GM12878 (cell line): ENCODE measurements at regions not wholly inside any gene's neighbourhood (a gene's known extent, or its start where the extent isn't known, plus 50 kb on each side); places are given as distances from the start of the nearest gene placed in this dataset.

ENCODE experiments used
- ATAC-seq: fragments of 200-7000 bp; cut with Tn5 transposase; 3 replicates; pipeline ENCODE4 v1.9.1; 2020; ENCODE audit warnings: mild to moderate bottlenecking, moderate library complexity
- BruUV-seq: library from RNA; stranded (reverse); fragments of 400-500 nt; replicated peaks from 2 replicates; lab custom pipeline; 2021; lab: Mats Ljungman, UMichigan
- CTCF ChIA-PET: fragments of 300-600 bp; sonication (Branson Sonifier 250); formaldehyde crosslinking; extraction: SDS; loops from one replicate; lab custom pipeline; 2021; ENCODE audit warnings: inconsistent platforms; lab: Yijun Ruan, JAX
- POLR2A ChIA-PET: fragments of 350-600 bp; formaldehyde crosslinking; extraction: SDS; loops from one replicate; lab custom pipeline; 2021; ENCODE audit warnings: inconsistent platforms; lab: Charles Lee
- RAD21 ChIA-PET: fragments of 300-600 bp; sonication (Branson Sonifier 250); formaldehyde crosslinking; loops from one replicate; lab custom pipeline; 2023; ENCODE audit warnings: antibody characterized with exemption; ENCODE audit not compliant: unreplicated experiment; lab: Charles Lee
- SMC1A ChIA-PET: fragments of 300-600 bp; sonication (Branson Sonifier 250); formaldehyde crosslinking; loops from one replicate; lab custom pipeline; 2023; ENCODE audit not compliant: unreplicated experiment, uncharacterized antibody; lab: Charles Lee
- DNase-seq: peaks from one replicate; pipeline ENCODE4 v3.0.0-alpha.2; 2011; ENCODE audit warnings: low read depth, low spot score
- FAIRE-seq: peaks from 3 replicates; lab custom pipeline; 2011; peaks lifted over from hg19 to GRCh38; lab: Jason Lieb, UNC
- H2AFZ ChIP-seq: 2 replicates; pipeline ENCODE4 v1.6.0; 2011; ENCODE audit warnings: low read depth, low read length, control low read depth; ENCODE audit not compliant: control insufficient read depth
- H3K27ac ChIP-seq: 2 replicates; pipeline ENCODE4 v1.5.1; 2011; ENCODE audit warnings: control low read depth; ENCODE audit not compliant: control insufficient read depth, insufficient read depth
- H3K27me3 ChIP-seq, 2 experiments: replicated peaks in 1 of 2; 2 replicates each; pipeline versions ENCODE4 v1.6.0 to v1.6.1; 2011; ENCODE audit warnings: low read length in 1 of 2; ENCODE audit not compliant: control insufficient read depth in 2 of 2, insufficient read depth in 2 of 2
- H3K36me3 ChIP-seq, 2 experiments: 2 replicates each; pipeline ENCODE4 v1.5.1; 2011; ENCODE audit warnings: low read length in 1 of 2; ENCODE audit not compliant: control insufficient read depth in 2 of 2, insufficient read depth in 2 of 2
- H3K4me1 ChIP-seq: 2 replicates; pipeline ENCODE4 v1.6.1; 2011; ENCODE audit warnings: mild to moderate bottlenecking, low read length, moderate library complexity, mixed read lengths; ENCODE audit not compliant: control insufficient read depth, insufficient read depth
- H3K4me2 ChIP-seq: 2 replicates; pipeline ENCODE4 v1.6.0; 2011; ENCODE audit warnings: control low read depth; ENCODE audit not compliant: control insufficient read depth, insufficient read depth
- H3K4me3 ChIP-seq: fragments of 200-600 bp; sonication (generic); 2 replicates; pipeline ENCODE4 v1.5.1; 2016
- H3K79me2 ChIP-seq: 2 replicates; pipeline ENCODE4 v1.6.0; 2011; ENCODE audit warnings: low read length; ENCODE audit not compliant: control insufficient read depth, insufficient read depth
- H3K9ac ChIP-seq: 2 replicates; pipeline ENCODE4 v1.8.0; 2011; ENCODE audit warnings: low read length, control low read depth, mixed read lengths; ENCODE audit not compliant: control insufficient read depth, insufficient read depth
- H3K9me3 ChIP-seq: replicated peaks from 3 replicates; pipeline ENCODE4 v1.5.1; 2011; ENCODE audit warnings: mild to moderate bottlenecking, low read length; ENCODE audit not compliant: control insufficient read depth, insufficient read depth
- H4K20me1 ChIP-seq: 2 replicates; pipeline ENCODE4 v1.6.0; 2011; ENCODE audit not compliant: control insufficient read depth, insufficient read depth
- BACH1 ChIP-seq: fragments of 450-650 bp; IDR thresholded peaks from 2 replicates; pipeline ENCODE4 v1.6.1; 2017; ENCODE audit warnings: mild to moderate bottlenecking, borderline replicate concordance
- CEBPZ ChIP-seq: fragments of 150-350 bp; IDR thresholded peaks from 2 replicates; pipeline ENCODE4 v1.6.1; 2016; ENCODE audit warnings: low read depth, low read length
- IKZF2 ChIP-seq, 2 experiments: fragments of 450-650 bp; IDR thresholded peaks; 2 replicates each; pipeline ENCODE4 v1.6.1; 2017; ENCODE audit warnings: mild to moderate bottlenecking in 2 of 2, moderate library complexity in 2 of 2
- JUND ChIP-seq: IDR thresholded peaks from 2 replicates; pipeline ENCODE4 v1.6.1; 2012; ENCODE audit warnings: low read depth, mild to moderate bottlenecking, low read length, improper control_type of control experiment, moderate library complexity
- MTA3 ChIP-seq: IDR thresholded peaks from 2 replicates; pipeline ENCODE4 v1.6.1; 2012; ENCODE audit warnings: low read length, inconsistent platforms, borderline replicate concordance
- NR2C1 ChIP-seq: fragments of 450-650 bp; IDR thresholded peaks from 2 replicates; pipeline ENCODE4 v1.6.1; 2017; ENCODE audit warnings: antibody characterized with exemption, mild to moderate bottlenecking, moderate library complexity
- SMARCA5 ChIP-seq: fragments of 450-650 bp; IDR thresholded peaks from 2 replicates; pipeline ENCODE4 v1.6.1; 2017; ENCODE audit warnings: mild to moderate bottlenecking
- WGBS: methylation state at CpG from one replicate; pipeline ENCODE4 v1.1.6; 2016; ENCODE audit warnings: low lambda C conversion rate; ENCODE audit not compliant: insufficient replicate concordance, insufficient coverage; ENCODE audit errors: missing lambda C conversion rate; 5-methylcytosine and 5-hydroxymethylcytosine counted together
- in situ Hi-C: fragments of 300-500 bp; cut with MboI; formaldehyde crosslinking; loops from 9 replicates; pipeline ENCODE4 v1.14.3; 2018; ENCODE audit warnings: mixed read lengths
- intact Hi-C: fragments of 100-400 bp; cut with micrococcal nuclease; formaldehyde crosslinking; loops from one replicate; pipeline ENCODE4 v1.14.2; 2022; ENCODE audit not compliant: unreplicated experiment

DNA sequence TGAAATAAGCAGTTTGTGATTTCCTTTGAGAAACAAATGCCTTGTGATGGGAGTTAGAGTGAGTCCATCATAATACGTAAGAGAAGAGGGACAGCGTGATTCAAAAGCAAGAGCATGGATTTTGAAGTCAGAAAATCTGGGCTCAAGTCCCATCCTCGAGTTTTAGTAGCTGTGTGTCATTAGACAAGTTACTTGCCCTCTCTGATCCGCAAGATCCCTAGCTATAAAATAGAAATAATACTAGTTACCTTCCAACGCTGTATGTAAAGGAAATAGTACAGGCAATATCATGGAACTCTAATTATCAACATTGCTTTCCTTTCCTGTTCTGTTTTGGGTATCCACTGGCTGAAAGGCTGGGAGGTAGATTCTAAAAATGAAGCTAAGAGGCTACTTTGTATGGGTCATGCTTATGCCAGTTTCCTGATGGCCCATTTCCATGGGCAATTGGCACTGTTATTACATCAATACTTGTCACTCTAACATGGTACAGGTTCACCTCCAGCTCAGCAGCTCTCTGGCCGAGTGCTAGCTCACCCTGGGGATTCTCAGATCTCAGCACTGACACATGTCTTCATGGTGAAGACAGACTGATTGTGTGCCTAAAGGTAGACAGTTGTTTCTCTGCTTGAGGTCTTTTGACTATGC lies 241.7 kb upstream of the KLF4 start:
- no peak for ATAC-seq
- in situ Hi-C loops: no loop called here
- no peak overlapping the region for H3K4me3 ChIP-seq
- H2AFZ ChIP-seq: no peak overlapping the region
- no peaks in the 10 kb centered on the region for H3K79me2 ChIP-seq
- POLR2A ChIA-PET: interaction anchor here (0.6 kb wide), 2 partner anchors 55 to 125 kb away, joined by 3 read pairs; no protein-coding TSS in a partner anchor
- RAD21 ChIA-PET: interaction anchor here (1.4 to 2.1 kb wide), 2 partner anchors 11 to 14 kb away, joined by 3 to 6 read pairs; no protein-coding TSS in a partner anchor
- intact Hi-C loops: no loop called here
- no peak for TF ChIP-seq JUND
- no peak for TF ChIP-seq NR2C1
- TF ChIP-seq SMARCA5: 0 out of 2 replicates have a peak, but pooled peaks have one; percentile 29
- TF ChIP-seq BACH1: no peak
- no peak for TF ChIP-seq CEBPZ
- no peak for TF ChIP-seq IKZF2 (IDR thresholded peaks at IDR 0.05)
- no peak for TF ChIP-seq MTA3
- no peak for DNase-seq
- no peak overlapping the region for H3K9ac ChIP-seq
- no peaks in the 10 kb centered on the region for H4K20me1 ChIP-seq
- CTCF ChIA-PET: interaction anchor here (1.2 to 2.1 kb wide), 2 partner anchors 9 to 10 kb away, joined by 4 to 6 read pairs; no protein-coding TSS in a partner anchor
- H3K9me3 ChIP-seq: no peaks in the 10 kb centered on the region
- H3K27ac ChIP-seq: no peak overlapping the region
- no peaks in the 10 kb centered on the region for H3K36me3 ChIP-seq
- H3K27me3 ChIP-seq: no peaks in the 10 kb centered on the region
- no peak for FAIRE-seq
- SMC1A ChIA-PET: interaction anchor here (0.5 to 3.4 kb wide), 7 partner anchors 11 to 112 kb away, joined by 3 to 12 read pairs (median 3); no protein-coding TSS in a partner anchor
- WGBS: 20% methylated on average over 6 of the region's 6 CpGs
- no peak overlapping the region for H3K4me2 ChIP-seq
- no peaks in the 10 kb centered on the region for H3K4me1 ChIP-seq
- BruUV-seq: no TSS peak
